Duodenal mucosa (tissue), 2 donors: ENCODE measurements at regions not wholly inside any gene's neighbourhood (a gene's known extent, or its start where the extent isn't known, plus 50 kb on each side); places are given as distances from the start of the nearest gene placed in this dataset.
"Not testable (repeated sequence)": the region's sequence is repeated elsewhere in the genome, so short reads cannot be mapped to it uniquely, and the experiment has no call there.

Experiments
- H3K27ac ChIP-seq: one replicate; pipeline ENCODE4 v1.7.0; 2013; ENCODE audit warnings: low read depth, low read length
- H3K27me3 ChIP-seq, 2 donors: one replicate each; pipeline ENCODE4 v1.7.0; 2013; ENCODE audit warnings: low read length in 2 of 2, control low read depth in 1 of 2; ENCODE audit not compliant: insufficient read depth in 2 of 2, control insufficient read depth in 1 of 2
- H3K36me3 ChIP-seq, 2 donors: one replicate each; pipeline ENCODE4 v1.7.0; 2013; ENCODE audit warnings: low read length in 2 of 2, control low read depth in 1 of 2; ENCODE audit not compliant: insufficient read depth in 2 of 2, control insufficient read depth in 1 of 2
- H3K4me1 ChIP-seq, 2 donors: one replicate each; pipeline ENCODE4 v1.7.0; 2013; ENCODE audit warnings: low read length in 2 of 2, control low read depth in 1 of 2; ENCODE audit not compliant: insufficient read depth in 2 of 2, control insufficient read depth in 1 of 2
- H3K4me3 ChIP-seq, 2 donors: one replicate each; pipeline ENCODE4 v1.7.0; 2013; ENCODE audit warnings: low read length in 2 of 2, low read depth in 1 of 2
- H3K9ac ChIP-seq, 2 donors: one replicate each; pipeline ENCODE4 v1.7.0; 2013; ENCODE audit warnings: low read length in 2 of 2, low read depth in 1 of 2
- H3K9me3 ChIP-seq, 2 donors: one replicate each; pipeline ENCODE4 v1.7.0; 2013; ENCODE audit warnings: low read length in 2 of 2, control low read depth in 1 of 2; ENCODE audit not compliant: control insufficient read depth in 1 of 2

- H3K27me3 ChIP-seq: no peaks in the 10 kb centered on the region
- H3K27ac ChIP-seq: no peak overlapping the region
- H3K4me1 ChIP-seq: no peaks in the 10 kb centered on the region
- H3K36me3 ChIP-seq: no peaks in the 10 kb centered on the region
- H3K4me3 ChIP-seq: no peak overlapping the region
- H3K9me3 ChIP-seq: no peaks in the 10 kb centered on the region
- H3K9ac ChIP-seq: no peak overlapping the region
Measured at GRCh38 chr2:156001851-156002250, 330.7 kb downstream of the NR4A2 start.

GRCh38 chr2:155997538-155997937 lies 335.0 kb downstream of the NR4A2 start:
- no peak overlapping the region for H3K27ac ChIP-seq
- no peak overlapping the region for H3K9ac ChIP-seq
- H3K4me1 ChIP-seq: no peaks in the 10 kb centered on the region
- no peaks in the 10 kb centered on the region for H3K36me3 ChIP-seq
- no peaks in the 10 kb centered on the region for H3K27me3 ChIP-seq
- no peak overlapping the region for H3K4me3 ChIP-seq
- H3K9me3 ChIP-seq: no peaks in the 10 kb centered on the region

- H3K27me3 ChIP-seq: no peaks in the 10 kb centered on the region
- H3K27ac ChIP-seq: no peak overlapping the region
- no peaks in the 10 kb centered on the region for H3K4me1 ChIP-seq
- H3K9ac ChIP-seq: no peak overlapping the region
- H3K9me3 ChIP-seq: no peaks in the 10 kb centered on the region
- H3K36me3 ChIP-seq: no peaks in the 10 kb centered on the region
- H3K4me3 ChIP-seq: no peak overlapping the region
Measured at GRCh38 chr2:155994315-155994714, 338.2 kb downstream of the NR4A2 start.

- no peaks in the 10 kb centered on the region for H3K4me1 ChIP-seq
- no peaks in the 10 kb centered on the region for H3K27me3 ChIP-seq
- no peak overlapping the region for H3K27ac ChIP-seq
- no peaks in the 10 kb centered on the region for H3K36me3 ChIP-seq
- no peak overlapping the region for H3K4me3 ChIP-seq
- no peak overlapping the region for H3K9ac ChIP-seq
- H3K9me3 ChIP-seq: no peaks in the 10 kb centered on the region
Measured at GRCh38 chr2:155983845-155984244, 348.7 kb downstream of the NR4A2 start.

GRCh38 chr2:155982135-155982534 lies 350.4 kb downstream of the NR4A2 start:
- Histone ChIP-seq H3K9me3 (no peaks in the 10 kb centered on the region), H3K4me1 (no peaks in the 10 kb centered on the region), H3K9ac (no peak overlapping the region), H3K27ac (no peak overlapping the region), H3K36me3 (no peaks in the 10 kb centered on the region), H3K4me3 (no peak overlapping the region), H3K27me3 (no peaks in the 10 kb centered on the region)

- Histone ChIP-seq H3K27ac (no peak overlapping the region), H3K9ac (no peak overlapping the region), H3K36me3 (no peaks in the 10 kb centered on the region), H3K9me3 (no peaks in the 10 kb centered on the region), H3K4me3 (no peak overlapping the region), H3K4me1 (no peaks in the 10 kb centered on the region), H3K27me3 (no peaks in the 10 kb centered on the region)
Measured at GRCh38 chr2:155980941-155981560, 351.5 kb downstream of the NR4A2 start.

GRCh38 chr2:155975734-155976133 lies 356.8 kb downstream of the NR4A2 start:
- no peak overlapping the region for H3K4me3 ChIP-seq
- H3K27me3 ChIP-seq: no peaks in the 10 kb centered on the region
- H3K9me3 ChIP-seq: no peaks in the 10 kb centered on the region
- no peak overlapping the region for H3K9ac ChIP-seq
- H3K36me3 ChIP-seq: no peaks in the 10 kb centered on the region
- H3K4me1 ChIP-seq: no peaks in the 10 kb centered on the region
- H3K27ac ChIP-seq: no peak overlapping the region

- Histone ChIP-seq H3K27ac (no peak overlapping the region), H3K4me1 (no peaks in the 10 kb centered on the region), H3K36me3 (no peaks in the 10 kb centered on the region), H3K9ac (no peak overlapping the region), H3K9me3 (no peaks in the 10 kb centered on the region), H3K4me3 (no peak overlapping the region), H3K27me3 (no peaks in the 10 kb centered on the region)
Measured at GRCh38 chr2:155972916-155973315, 359.6 kb downstream of the NR4A2 start.

- H3K9ac ChIP-seq, H3K36me3 ChIP-seq, H3K4me3 ChIP-seq, H3K9me3 ChIP-seq, H3K27ac ChIP-seq, H3K27me3 ChIP-seq, H3K4me1 ChIP-seq: not testable (repeated sequence)
Measured at GRCh38 chr2:155966064-155966471, 366.5 kb downstream of the NR4A2 start.

- no peak overlapping the region for H3K27ac ChIP-seq
- no peak overlapping the region for H3K9ac ChIP-seq
- H3K4me1 ChIP-seq: no peaks in the 10 kb centered on the region
- no peaks in the 10 kb centered on the region for H3K36me3 ChIP-seq
- H3K9me3 ChIP-seq: no peaks in the 10 kb centered on the region
- no peaks in the 10 kb centered on the region for H3K27me3 ChIP-seq
- no peak overlapping the region for H3K4me3 ChIP-seq
Measured at GRCh38 chr2:155965415-155966063, 367.0 kb downstream of the NR4A2 start.
